OCI-LY7 (cell line): ENCODE measurements at regions not wholly inside any gene's neighbourhood (a gene's known extent, or its start where the extent isn't known, plus 50 kb on each side); places are given as distances from the start of the nearest gene placed in this dataset.

Experiments used
- BruUV-seq: library from RNA; stranded (reverse); fragments of 400-500 nt; replicated peaks from 2 replicates; lab custom pipeline; 2021; lab: Mats Ljungman, UMichigan
- CTCF ChIA-PET: fragments of 300-600 bp; sonication (Branson Sonifier 250); formaldehyde crosslinking; loops from one replicate; lab custom pipeline; 2022; ENCODE audit warnings: antibody characterized with exemption; ENCODE audit not compliant: unreplicated experiment; lab: Charles Lee
- POLR2A ChIA-PET: fragments of 300-600 bp; sonication (Branson Sonifier 250); formaldehyde crosslinking; loops from one replicate; lab custom pipeline; 2022; ENCODE audit warnings: antibody characterized with exemption; lab: Charles Lee
- DNase-seq: peaks from one replicate; pipeline ENCODE4 v3.0.0-alpha.2; 2015; ENCODE audit warnings: low spot score
- H2AFZ ChIP-seq: fragments of 200-600 bp; sonication (generic), shearing (Covaris generic); 2 replicates; pipeline ENCODE4 v1.6.1; 2014; ENCODE audit warnings: mild to moderate bottlenecking, antibody characterized with exemption, low read length, moderate library complexity
- H3K27ac ChIP-seq: fragments of 200-600 bp; sonication (generic); 2 replicates; pipeline ENCODE4 v1.5.1; 2014; ENCODE audit warnings: mixed run types, low read depth, mild to moderate bottlenecking, moderate library complexity, low read length, inconsistent platforms; ENCODE audit not compliant: poor library complexity, severe bottlenecking
- H3K36me3 ChIP-seq: fragments of 200-600 bp; sonication (generic); 2 replicates; pipeline ENCODE4 v1.6.1; 2014; ENCODE audit warnings: mild to moderate bottlenecking, antibody characterized with exemption, low read length, moderate library complexity, mixed read lengths; ENCODE audit not compliant: insufficient read depth
- H3K4me1 ChIP-seq: fragments of 200-600 bp; sonication (generic); 2 replicates; pipeline ENCODE4 v1.5.1; 2014; ENCODE audit warnings: mild to moderate bottlenecking, low read length; ENCODE audit not compliant: insufficient read depth, poor library complexity, severe bottlenecking
- H3K4me2 ChIP-seq: fragments of 200-600 bp; sonication (generic); 2 replicates; pipeline ENCODE4 v1.6.1; 2014; ENCODE audit warnings: mild to moderate bottlenecking, low read length
- H3K4me3 ChIP-seq: fragments of 200-600 bp; sonication (generic); 2 replicates; pipeline ENCODE4 v1.5.1; 2014; ENCODE audit warnings: mild to moderate bottlenecking, low read depth, low read length; ENCODE audit not compliant: poor library complexity, severe bottlenecking
- H3K79me2 ChIP-seq: fragments of 200-600 bp; sonication (generic); 2 replicates; pipeline ENCODE4 v1.6.1; 2016; ENCODE audit warnings: low read depth, mild to moderate bottlenecking, low read length, moderate library complexity, mixed read lengths; ENCODE audit not compliant: insufficient read depth
- H3K9me2 ChIP-seq: fragments of 200-600 bp; sonication (generic); 2 replicates; pipeline ENCODE4 v1.6.1; 2016; ENCODE audit warnings: mild to moderate bottlenecking, low read length, mixed read lengths; ENCODE audit not compliant: insufficient read depth
- H3K9me3 ChIP-seq: fragments of 200-600 bp; sonication (generic); 2 replicates; pipeline ENCODE4 v1.6.1; 2014; ENCODE audit warnings: mild to moderate bottlenecking, mixed run types, low read length, mixed read lengths
- H4K20me1 ChIP-seq: fragments of 200-600 bp; sonication (generic); 2 replicates; pipeline ENCODE4 v1.6.1; 2014; ENCODE audit warnings: mild to moderate bottlenecking, antibody characterized with exemption, low read length, moderate library complexity, mixed read lengths; ENCODE audit not compliant: insufficient read depth
- EZH2phosphoT487 ChIP-seq: fragments of 200-600 bp; sonication (generic); IDR thresholded peaks from 2 replicates; pipeline ENCODE4 v1.6.1; 2018; ENCODE audit warnings: low read depth, borderline replicate concordance, mild to moderate bottlenecking, mixed run types, antibody characterized with exemption, low read length, moderate library complexity, mixed read lengths
- intact Hi-C: fragments of 100-400 bp; cut with micrococcal nuclease; formaldehyde crosslinking; loops from one replicate; pipeline ENCODE4 v1.10.0; 2022; ENCODE audit not compliant: unreplicated experiment
- TF ChIP-seq, protein P1 (sequence below): fragments of 200-600 bp; sonication (generic); conservative IDR thresholded peaks from 2 replicates; pipeline ENCODE4 v1.5.1; 2014; ENCODE audit warnings: mild to moderate bottlenecking, antibody characterized with exemption, low read length, moderate library complexity, mixed read lengths

DNA sequence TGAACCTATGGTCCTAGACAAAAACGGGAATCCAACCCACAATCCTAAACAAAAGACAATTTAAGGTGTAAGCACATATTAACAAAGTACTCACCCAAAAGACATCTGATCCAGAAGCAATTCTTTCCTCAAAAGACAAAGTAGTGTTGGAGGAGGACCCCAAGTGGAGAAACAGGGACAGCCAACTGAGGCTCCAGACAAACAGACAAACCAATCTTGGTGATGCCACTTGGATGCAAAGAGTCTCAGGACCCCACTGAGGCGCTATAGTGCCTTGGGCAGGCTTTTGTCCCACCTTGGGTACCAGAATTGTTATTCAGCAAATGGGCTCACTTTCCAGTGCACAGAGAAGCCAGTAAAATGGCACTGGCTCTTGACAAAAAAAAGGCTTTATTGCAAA is 613.8 kb downstream of the DIPK2A start:
- TF ChIP-seq EZH2phosphoT487: no peak
- TF ChIP-seq, protein P1, sequence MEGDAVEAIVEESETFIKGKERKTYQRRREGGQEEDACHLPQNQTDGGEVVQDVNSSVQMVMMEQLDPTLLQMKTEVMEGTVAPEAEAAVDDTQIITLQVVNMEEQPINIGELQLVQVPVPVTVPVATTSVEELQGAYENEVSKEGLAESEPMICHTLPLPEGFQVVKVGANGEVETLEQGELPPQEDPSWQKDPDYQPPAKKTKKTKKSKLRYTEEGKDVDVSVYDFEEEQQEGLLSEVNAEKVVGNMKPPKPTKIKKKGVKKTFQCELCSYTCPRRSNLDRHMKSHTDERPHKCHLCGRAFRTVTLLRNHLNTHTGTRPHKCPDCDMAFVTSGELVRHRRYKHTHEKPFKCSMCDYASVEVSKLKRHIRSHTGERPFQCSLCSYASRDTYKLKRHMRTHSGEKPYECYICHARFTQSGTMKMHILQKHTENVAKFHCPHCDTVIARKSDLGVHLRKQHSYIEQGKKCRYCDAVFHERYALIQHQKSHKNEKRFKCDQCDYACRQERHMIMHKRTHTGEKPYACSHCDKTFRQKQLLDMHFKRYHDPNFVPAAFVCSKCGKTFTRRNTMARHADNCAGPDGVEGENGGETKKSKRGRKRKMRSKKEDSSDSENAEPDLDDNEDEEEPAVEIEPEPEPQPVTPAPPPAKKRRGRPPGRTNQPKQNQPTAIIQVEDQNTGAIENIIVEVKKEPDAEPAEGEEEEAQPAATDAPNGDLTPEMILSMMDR: no peak
- H3K27ac ChIP-seq: no peak overlapping the region
- H3K4me3 ChIP-seq: no peak overlapping the region
- BruUV-seq: no TSS peak
- ChIA-PET POLR2A (no interaction called here), CTCF (no interaction called here)
- intact Hi-C loops: no loop called here
- no peaks in the 10 kb centered on the region for H3K36me3 ChIP-seq
- H3K9me3 ChIP-seq: no peaks in the 10 kb centered on the region
- H3K9me2 ChIP-seq: no peaks in the 10 kb centered on the region
- H3K4me1 ChIP-seq: no peaks in the 10 kb centered on the region
- H4K20me1 ChIP-seq: no peaks in the 10 kb centered on the region
- H2AFZ ChIP-seq: no peak overlapping the region
- H3K79me2 ChIP-seq: no peaks in the 10 kb centered on the region
- no peak overlapping the region for H3K4me2 ChIP-seq
- DNase-seq: no peak

DNA sequence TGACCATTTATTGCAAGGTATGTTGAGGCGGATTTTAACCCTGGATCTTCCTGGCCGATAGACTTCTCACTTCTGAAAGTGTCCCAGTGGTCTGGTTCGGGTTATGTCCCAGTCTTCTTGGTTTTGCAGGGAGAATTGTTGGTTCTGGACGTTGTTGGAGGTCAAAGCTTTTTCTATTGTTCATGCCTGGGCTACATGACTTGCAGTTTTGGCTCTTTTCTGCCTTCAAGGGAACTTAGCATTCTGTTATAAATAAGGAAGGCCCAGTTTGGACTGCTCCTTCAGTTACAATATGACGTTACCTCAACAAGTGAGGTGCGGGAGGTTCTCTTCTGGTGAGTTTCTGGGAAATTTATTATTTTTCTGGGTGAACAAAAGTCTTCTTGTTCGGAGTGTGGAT is 614.3 kb downstream of the DIPK2A start:
- no peak overlapping the region for H2AFZ ChIP-seq
- TF ChIP-seq EZH2phosphoT487: no peak
- TF ChIP-seq, protein P1: no peak
- BruUV-seq: no TSS peak
- no peaks in the 10 kb centered on the region for H3K9me2 ChIP-seq
- POLR2A ChIA-PET: no interaction called here
- CTCF ChIA-PET: no interaction called here
- no peaks in the 10 kb centered on the region for H4K20me1 ChIP-seq
- H3K9me3 ChIP-seq: no peaks in the 10 kb centered on the region
- H3K4me3 ChIP-seq: no peak overlapping the region
- no peaks in the 10 kb centered on the region for H3K36me3 ChIP-seq
- H3K27ac ChIP-seq: no peak overlapping the region
- H3K79me2 ChIP-seq: no peaks in the 10 kb centered on the region
- H3K4me2 ChIP-seq: no peak overlapping the region
- no peak for DNase-seq
- intact Hi-C loops: no loop called here
- H3K4me1 ChIP-seq: no peaks in the 10 kb centered on the region

DNA sequence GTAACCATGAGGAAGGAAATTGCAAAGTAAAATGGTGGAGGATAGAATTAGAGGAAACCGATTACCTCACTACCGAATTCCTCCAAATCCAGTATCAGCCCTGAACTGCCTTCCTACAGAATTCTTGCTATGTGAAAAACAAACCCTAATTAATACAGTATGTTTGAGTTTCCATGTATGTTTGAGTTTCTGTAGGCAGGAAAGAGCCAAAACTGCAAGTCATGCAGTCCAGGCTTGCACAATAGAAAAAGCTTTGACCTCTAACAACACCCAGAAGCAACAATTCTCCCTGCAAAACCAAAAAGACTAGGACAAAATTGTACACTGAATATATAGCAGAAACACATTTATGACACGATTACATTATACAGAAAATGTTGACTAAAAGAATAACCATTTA is 614.8 kb downstream of the DIPK2A start:
- ChIA-PET CTCF (no interaction called here), POLR2A (no interaction called here)
- Histone ChIP-seq H3K79me2 (no peaks in the 10 kb centered on the region), H3K27ac (no peak overlapping the region), H4K20me1 (no peaks in the 10 kb centered on the region), H3K4me3 (no peak overlapping the region), H3K36me3 (no peaks in the 10 kb centered on the region), H3K9me3 (no peaks in the 10 kb centered on the region), H3K4me1 (no peaks in the 10 kb centered on the region), H3K4me2 (no peak overlapping the region), H3K9me2 (no peaks in the 10 kb centered on the region), H2AFZ (no peak overlapping the region)
- BruUV-seq: no TSS peak
- TF ChIP-seq, protein P1: no peak
- TF ChIP-seq EZH2phosphoT487: no peak
- intact Hi-C loops: no loop called here
- no peak for DNase-seq
